HEK293T (cell line): ENCODE measurements at regions not wholly inside any gene's neighbourhood (a gene's known extent, or its start where the extent isn't known, plus 50 kb on each side); places are given as distances from the start of the nearest gene placed in this dataset.

Source experiments
- CTCF ChIA-PET: fragments of 350-600 bp; formaldehyde crosslinking; extraction: SDS; loops from one replicate; lab custom pipeline; 2021; ENCODE audit warnings: antibody characterized with exemption, inconsistent platforms; lab: Yijun Ruan, JAX
- POLR2A ChIA-PET: fragments of 350-600 bp; formaldehyde crosslinking; extraction: SDS; loops from one replicate; lab custom pipeline; 2020; ENCODE audit warnings: antibody characterized with exemption, inconsistent platforms; lab: Yijun Ruan, JAX
- DNase-seq: peaks from one replicate; pipeline ENCODE4 v3.0.0; 2012; ENCODE audit warnings: mixed read lengths; ENCODE audit errors: extremely low spot score
- ARNT ChIP-seq: fragments of 450-650 bp; IDR thresholded peaks from 2 replicates; pipeline ENCODE4 v1.6.1; 2017; ENCODE audit warnings: mild to moderate bottlenecking
- BHLHE40 ChIP-seq: fragments of 450-650 bp; IDR thresholded peaks from 2 replicates; pipeline ENCODE4 v1.6.1; 2016; ENCODE audit warnings: mild to moderate bottlenecking, moderate library complexity, borderline replicate concordance
- CTBP1 ChIP-seq: fragments of 450-650 bp; IDR thresholded peaks from 2 replicates; pipeline ENCODE4 v1.6.1; 2016; ENCODE audit warnings: borderline replicate concordance
- ELF4 ChIP-seq: fragments of 450-650 bp; IDR thresholded peaks from 2 replicates; pipeline ENCODE4 v1.6.1; 2017; ENCODE audit warnings: antibody characterized with exemption
- FOXA1 ChIP-seq: fragments of 450-650 bp; IDR thresholded peaks from 2 replicates; pipeline ENCODE4 v1.6.1; 2016; ENCODE audit warnings: mild to moderate bottlenecking
- FOXK2 ChIP-seq: fragments of 450-650 bp; IDR thresholded peaks from 2 replicates; pipeline ENCODE4 v1.6.1; 2016; ENCODE audit warnings: mild to moderate bottlenecking
- FOXM1 ChIP-seq: fragments of 450-650 bp; IDR thresholded peaks from 2 replicates; pipeline ENCODE4 v1.6.1; 2017; ENCODE audit warnings: mild to moderate bottlenecking, borderline replicate concordance
- HDGF ChIP-seq: fragments of 450-650 bp; IDR thresholded peaks from 2 replicates; pipeline ENCODE4 v1.6.1; 2017; ENCODE audit warnings: antibody characterized with exemption, borderline replicate concordance
- L3MBTL2 ChIP-seq: fragments of 450-650 bp; conservative IDR thresholded peaks from 2 replicates; pipeline ENCODE4 v1.6.1; 2016; ENCODE audit warnings: mild to moderate bottlenecking
- LEF1 ChIP-seq: fragments of 450-650 bp; IDR thresholded peaks from 2 replicates; pipeline ENCODE4 v1.6.1; 2017; ENCODE audit warnings: mild to moderate bottlenecking, borderline replicate concordance
- NFRKB ChIP-seq: fragments of 450-650 bp; IDR thresholded peaks from 2 replicates; pipeline ENCODE4 v1.6.1; 2016; ENCODE audit warnings: mild to moderate bottlenecking, moderate library complexity
- SP1 ChIP-seq: fragments of 450-650 bp; IDR thresholded peaks from 2 replicates; pipeline ENCODE4 v1.6.1; 2017
- SUZ12 ChIP-seq: fragments of 450-650 bp; IDR thresholded peaks from 2 replicates; pipeline ENCODE4 v1.6.1; 2016; ENCODE audit warnings: mild to moderate bottlenecking
- TARDBP ChIP-seq: fragments of 450-650 bp; IDR thresholded peaks from 2 replicates; pipeline ENCODE4 v1.6.1; 2016
- ZNF384 ChIP-seq: fragments of 450-650 bp; IDR thresholded peaks from 2 replicates; pipeline ENCODE4 v1.6.1; 2016
- TF ChIP-seq, protein P1 (sequence below): fragments of 450-650 bp; IDR thresholded peaks from 2 replicates; pipeline ENCODE4 v1.6.1; 2016

DNA sequence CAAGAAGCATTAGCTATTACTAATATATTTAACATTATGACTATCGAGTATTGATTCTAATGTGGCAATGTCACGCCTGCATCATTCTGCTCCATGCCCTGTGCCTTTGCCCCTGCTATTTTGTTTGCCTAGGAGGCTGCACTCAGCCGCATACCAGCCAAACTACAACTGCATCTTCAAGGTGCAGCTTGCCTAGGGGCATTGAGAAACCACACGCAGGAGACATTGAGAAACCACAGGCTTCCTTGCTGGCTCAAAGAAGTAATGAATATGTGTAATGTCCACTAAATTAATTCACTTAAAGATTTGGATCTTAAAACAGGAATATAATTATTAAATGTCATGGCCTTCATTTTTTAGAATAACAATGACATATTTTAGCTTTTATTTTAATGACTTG is 683.6 kb upstream of the TENM3 start:
- ChIA-PET POLR2A (no interaction called here), CTCF (interaction anchor here (0.7 kb wide), 1 partner anchor 10 kb away, joined by 3 read pairs; no protein-coding TSS in a partner anchor)
- TF ChIP-seq TARDBP, result no peak
- TF ChIP-seq ELF4, result no peak
- no peak for TF ChIP-seq CTBP1
- TF ChIP-seq, protein P1, sequence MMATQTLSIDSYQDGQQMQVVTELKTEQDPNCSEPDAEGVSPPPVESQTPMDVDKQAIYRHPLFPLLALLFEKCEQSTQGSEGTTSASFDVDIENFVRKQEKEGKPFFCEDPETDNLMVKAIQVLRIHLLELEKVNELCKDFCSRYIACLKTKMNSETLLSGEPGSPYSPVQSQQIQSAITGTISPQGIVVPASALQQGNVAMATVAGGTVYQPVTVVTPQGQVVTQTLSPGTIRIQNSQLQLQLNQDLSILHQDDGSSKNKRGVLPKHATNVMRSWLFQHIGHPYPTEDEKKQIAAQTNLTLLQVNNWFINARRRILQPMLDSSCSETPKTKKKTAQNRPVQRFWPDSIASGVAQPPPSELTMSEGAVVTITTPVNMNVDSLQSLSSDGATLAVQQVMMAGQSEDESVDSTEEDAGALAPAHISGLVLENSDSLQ, result no peak
- no peak for TF ChIP-seq LEF1
- no peak for TF ChIP-seq SUZ12
- no peak for TF ChIP-seq ZNF384
- TF ChIP-seq ARNT, result no peak
- TF ChIP-seq L3MBTL2, result no peak
- no peak for TF ChIP-seq SP1
- TF ChIP-seq FOXM1, result no peak
- TF ChIP-seq BHLHE40, result no peak
- TF ChIP-seq FOXK2, result no peak
- TF ChIP-seq FOXA1, result no peak
- TF ChIP-seq NFRKB, result no peak
- no peak for TF ChIP-seq HDGF
- DNase-seq, result no peak

DNA sequence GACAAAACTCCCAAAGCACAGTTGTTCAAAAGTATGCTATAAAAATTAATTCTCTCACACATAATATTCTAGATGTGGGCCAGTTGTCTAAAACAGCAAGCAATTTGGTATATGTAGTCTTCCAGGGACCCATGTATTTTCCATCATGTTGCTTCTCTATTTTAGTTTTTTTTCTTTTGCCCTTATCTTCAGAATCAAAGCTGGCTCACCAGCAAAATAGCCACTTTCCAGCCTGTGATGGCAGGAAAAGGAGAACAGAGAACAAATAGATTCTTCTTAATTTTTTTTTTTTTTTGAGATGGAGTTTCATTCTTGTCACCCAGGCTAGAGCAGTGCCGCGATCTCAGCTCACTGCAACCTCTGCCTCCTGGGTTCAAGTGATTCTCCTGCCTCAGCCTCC is 680.8 kb upstream of the TENM3 start:
- POLR2A ChIA-PET, result no interaction called here
- CTCF ChIA-PET, result no interaction called here
- DNase-seq, result no peak
- TF ChIP-seq, protein P1, result no peak
- TF ChIP-seq HDGF, result no peak
- no peak for TF ChIP-seq ARNT
- no peak for TF ChIP-seq ELF4

GRCh38 chr4:181564625-181565024 is 678.6 kb upstream of the TENM3 start:
- TF ChIP-seq FOXA1, result no peak

GRCh38 chr4:181566490-181566889 is 676.7 kb upstream of the TENM3 start:
- DNase-seq, result no peak
- TF ChIP-seq FOXM1, result no peak
- no peak for TF ChIP-seq LEF1
- no peak for TF ChIP-seq BHLHE40
- TF ChIP-seq SP1, result no peak
- no peak for TF ChIP-seq ZNF384
- no peak for TF ChIP-seq CTBP1
- no peak for TF ChIP-seq ELF4
- TF ChIP-seq FOXK2, result no peak
- no peak for TF ChIP-seq L3MBTL2
- TF ChIP-seq, protein P1, result no peak
- no peak for TF ChIP-seq SUZ12
- no peak for TF ChIP-seq NFRKB
- no peak for TF ChIP-seq FOXA1
- no peak for TF ChIP-seq TARDBP
- no peak for TF ChIP-seq ARNT
- TF ChIP-seq HDGF, result no peak
- ChIA-PET POLR2A (no interaction called here), CTCF (no interaction called here)

More at GRCh38 chr4:181564625-181565024, 678.6 kb upstream of the TENM3 start:
- CTCF ChIA-PET, result no interaction called here
- POLR2A ChIA-PET, result no interaction called here
- no peak for DNase-seq

- POLR2A ChIA-PET, result no interaction called here
- TF ChIP-seq LEF1 (no peak), NFRKB (no peak), ARNT (no peak), SUZ12 (no peak), FOXA1 (no peak), BHLHE40 (no peak), L3MBTL2 (no peak), HDGF (no peak), FOXK2 (no peak), CTBP1 (no peak), FOXM1 (no peak), SP1 (no peak), ZNF384 (no peak), TARDBP (no peak), ELF4 (no peak)
- TF ChIP-seq, protein P1, result no peak
- peak; percentile 23 for DNase-seq
- CTCF ChIA-PET, result interaction anchor here (1.0 kb wide), 3 partner anchors 10 to 1356 kb away, joined by 3 to 4 read pairs (median 3); no protein-coding TSS in a partner anchor
Measured at GRCh38 chr4:181569553-181569952, 673.6 kb upstream of the TENM3 start.

- CTCF ChIA-PET, result no interaction called here
- TF ChIP-seq LEF1, result no peak
- TF ChIP-seq ELF4, result no peak
- TF ChIP-seq FOXA1, result no peak
- TF ChIP-seq SP1, result no peak
- no peak for TF ChIP-seq L3MBTL2
- no peak for TF ChIP-seq ZNF384
- no peak for TF ChIP-seq FOXM1
- POLR2A ChIA-PET, result no interaction called here
- no peak for DNase-seq
Measured at GRCh38 chr4:181578911-181579310, 664.3 kb upstream of the TENM3 start.
